ENCODE measurements at regions not wholly inside any gene's neighbourhood (a gene's known extent, or its start where the extent isn't known, plus 50 kb on each side); places are given as distances from the start of the nearest gene placed in this dataset.

GRCh38 chr7:101699399-101699798 lies 70.3 kb upstream of the MYL10 start:
- TF ChIP-seq, protein P1, sequence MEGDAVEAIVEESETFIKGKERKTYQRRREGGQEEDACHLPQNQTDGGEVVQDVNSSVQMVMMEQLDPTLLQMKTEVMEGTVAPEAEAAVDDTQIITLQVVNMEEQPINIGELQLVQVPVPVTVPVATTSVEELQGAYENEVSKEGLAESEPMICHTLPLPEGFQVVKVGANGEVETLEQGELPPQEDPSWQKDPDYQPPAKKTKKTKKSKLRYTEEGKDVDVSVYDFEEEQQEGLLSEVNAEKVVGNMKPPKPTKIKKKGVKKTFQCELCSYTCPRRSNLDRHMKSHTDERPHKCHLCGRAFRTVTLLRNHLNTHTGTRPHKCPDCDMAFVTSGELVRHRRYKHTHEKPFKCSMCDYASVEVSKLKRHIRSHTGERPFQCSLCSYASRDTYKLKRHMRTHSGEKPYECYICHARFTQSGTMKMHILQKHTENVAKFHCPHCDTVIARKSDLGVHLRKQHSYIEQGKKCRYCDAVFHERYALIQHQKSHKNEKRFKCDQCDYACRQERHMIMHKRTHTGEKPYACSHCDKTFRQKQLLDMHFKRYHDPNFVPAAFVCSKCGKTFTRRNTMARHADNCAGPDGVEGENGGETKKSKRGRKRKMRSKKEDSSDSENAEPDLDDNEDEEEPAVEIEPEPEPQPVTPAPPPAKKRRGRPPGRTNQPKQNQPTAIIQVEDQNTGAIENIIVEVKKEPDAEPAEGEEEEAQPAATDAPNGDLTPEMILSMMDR (conservative IDR thresholded peaks at IDR 0.05) = no peak
- no peak for TF ChIP-seq ZFX (IDR thresholded peaks at IDR 0.05)
